D341Med (cell line): ENCODE measurements at regions not wholly inside any gene's neighbourhood (a gene's known extent, or its start where the extent isn't known, plus 50 kb on each side); places are given as distances from the start of the nearest gene placed in this dataset.
"Not testable (repeated sequence)": the region's sequence is repeated elsewhere in the genome, so short reads cannot be mapped to it uniquely, and the experiment has no call there.

ENCODE experiments used
- DNase-seq: peaks from one replicate; pipeline ENCODE4 v3.0.0; 2012; ENCODE audit warnings: low spot score

GRCh38 chr9:80520231-80520630 is 948.5 kb downstream of the TLE4 start:
- no peak for DNase-seq

GRCh38 chr9:80518441-80518840 is 946.7 kb downstream of the TLE4 start:
- DNase-seq: no peak

- no peak for DNase-seq
Observed at GRCh38 chr9:80516679-80517078, 944.9 kb downstream of the TLE4 start.

GRCh38 chr9:80509358-80509757 is 937.6 kb downstream of the TLE4 start:
- DNase-seq: no peak

- no peak for DNase-seq
Observed at GRCh38 chr9:80507611-80508010, 935.8 kb downstream of the TLE4 start.

GRCh38 chr9:80504601-80505230 is 933.0 kb downstream of the TLE4 start:
- DNase-seq: no peak

GRCh38 chr9:80503671-80504281 is 932.0 kb downstream of the TLE4 start:
- DNase-seq: no peak

- no peak for DNase-seq
Observed at GRCh38 chr9:80502306-80502705, 930.5 kb downstream of the TLE4 start.

GRCh38 chr9:80501635-80502034 is 929.9 kb downstream of the TLE4 start:
- no peak for DNase-seq

- DNase-seq: peak; percentile 31
Observed at GRCh38 chr9:80500300-80500699, 928.5 kb downstream of the TLE4 start.

GRCh38 chr9:80498001-80498555 is 926.3 kb downstream of the TLE4 start:
- no peak for DNase-seq

- no peak for DNase-seq
Observed at GRCh38 chr9:80496901-80497556, 925.3 kb downstream of the TLE4 start.

- DNase-seq: no peak
Observed at GRCh38 chr9:80493258-80493657, 921.5 kb downstream of the TLE4 start.

GRCh38 chr9:80492221-80492620 is 920.5 kb downstream of the TLE4 start:
- DNase-seq: no peak

- DNase-seq: no peak
Observed at GRCh38 chr9:80491086-80491696, 919.4 kb downstream of the TLE4 start.

GRCh38 chr9:80489329-80489728 is 917.6 kb downstream of the TLE4 start:
- DNase-seq: no peak

- DNase-seq: no peak
Observed at GRCh38 chr9:80485420-80486250, 913.9 kb downstream of the TLE4 start.

- DNase-seq: not testable (repeated sequence)
Observed at GRCh38 chr9:80482251-80482650, 910.5 kb downstream of the TLE4 start.

- no peak for DNase-seq
Observed at GRCh38 chr9:80467632-80468031, 895.9 kb downstream of the TLE4 start.

GRCh38 chr9:80465556-80465955 is 893.8 kb downstream of the TLE4 start:
- no peak for DNase-seq

GRCh38 chr9:80449513-80449912 is 877.7 kb downstream of the TLE4 start:
- DNase-seq: no peak

- no peak for DNase-seq
Observed at GRCh38 chr9:80448996-80449395, 877.2 kb downstream of the TLE4 start.
